Breast epithelium (tissue), 3 donors: ENCODE measurements at regions not wholly inside any gene's neighbourhood (a gene's known extent, or its start where the extent isn't known, plus 50 kb on each side); places are given as distances from the start of the nearest gene placed in this dataset.

Experiments
- CTCF ChIP-seq, 3 donors: fragments of 450-650 bp; IDR thresholded peaks; one replicate each; pipeline ENCODE4 v1.5.1; 2016 to 2017; ENCODE audit warnings: antibody characterized with exemption in 3 of 3, mild to moderate bottlenecking in 3 of 3, moderate library complexity in 3 of 3
- POLR2A ChIP-seq: fragments of 450-650 bp; IDR thresholded peaks from one replicate; pipeline ENCODE4 v1.6.1; 2016; ENCODE audit warnings: antibody characterized with exemption, mild to moderate bottlenecking, moderate library complexity

- TF ChIP-seq CTCF (IDR thresholded peaks at IDR 0.05) (no peak), POLR2A (no peak)
These were observed 334.0 kb upstream of the PTPRD start for GRCh38 chr9:10946676-10947410.
